ENCODE measurements at regions not wholly inside any gene's neighbourhood (a gene's known extent, or its start where the extent isn't known, plus 50 kb on each side); places are given as distances from the start of the nearest gene placed in this dataset.

DNA sequence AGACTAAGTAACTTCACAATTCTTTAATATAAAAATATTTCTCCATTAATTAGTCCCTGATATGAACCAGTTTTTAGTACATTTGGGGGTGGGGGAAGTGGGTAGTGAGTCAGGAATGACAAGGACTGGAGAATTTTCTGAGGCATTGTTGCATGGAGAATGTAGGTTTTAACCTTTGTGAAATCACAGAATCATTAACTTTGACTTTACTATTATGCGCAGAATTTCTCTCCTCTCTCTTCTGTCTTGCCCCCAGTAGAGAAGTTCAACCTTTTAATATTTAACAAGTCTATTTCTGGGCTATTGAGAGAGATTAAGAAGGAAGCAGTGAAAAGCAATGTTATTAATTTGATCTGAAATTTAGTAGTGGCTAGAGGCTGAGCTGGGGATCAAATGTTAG lies 597.0 kb downstream of the PCDH18 start:
- TF ChIP-seq CTCF (conservative IDR thresholded peaks at IDR 0.05; ENCODE audit: low read depth, low read length): no peak
- no peak for TF ChIP-seq EZH2 (IDR thresholded peaks at IDR 0.05; ENCODE audit: low read length, unreplicated experiment)
